ENCODE measurements at regions not wholly inside any gene's neighbourhood (a gene's known extent, or its start where the extent isn't known, plus 50 kb on each side); places are given as distances from the start of the nearest gene placed in this dataset.
A peak's percentile ranks its signal among the peaks of the same experiment; 100 is the strongest.

DNA sequence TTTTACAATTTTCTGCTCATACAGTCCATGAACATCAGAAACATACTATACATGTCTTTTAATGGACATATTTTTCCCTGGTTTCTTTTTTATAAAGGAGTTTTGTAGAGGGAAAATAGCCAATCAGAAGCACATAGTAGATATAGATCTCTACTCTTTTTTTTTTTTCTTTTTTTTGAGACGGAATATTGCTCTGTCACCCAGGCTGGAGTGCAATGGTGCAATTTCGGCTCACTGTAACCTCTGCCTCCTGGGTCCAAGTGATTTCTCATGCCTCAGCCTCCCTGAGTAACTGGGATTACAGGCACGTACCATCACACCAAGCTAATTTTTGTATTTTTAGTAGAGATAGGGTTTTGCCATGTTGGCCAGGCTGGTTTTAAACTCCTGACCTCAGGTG, 83.2 kb upstream of the MGAT5 start:
- Mint-ChIP-seq H3K27ac (peak overlapping the region; percentile 78), H3K36me3 (peaks cover 7% of the 10 kb centered on the region), H3K27me3 (no peaks in the 10 kb centered on the region), H3K9me3 (no peaks in the 10 kb centered on the region), H3K4me1 (peaks cover 60% of the 10 kb centered on the region), H3K4me3 (no peak overlapping the region)
- DNase-seq (ENCODE audit: low spot score in 2 of 2): no peak
- no peak for ATAC-seq (ENCODE audit: low read depth)

GRCh38 chr2:134173338-134174016, 80.4 kb upstream of the MGAT5 start:
- Mint-ChIP-seq H3K4me3 (no peak overlapping the region), H3K27ac (peak overlapping the region; percentile 76), H3K4me1 (peaks cover 66% of the 10 kb centered on the region), H3K36me3 (peaks cover 5% of the 10 kb centered on the region), H3K9me3 (no peaks in the 10 kb centered on the region), H3K27me3 (no peaks in the 10 kb centered on the region)
- ATAC-seq (ENCODE audit: low read depth): no peak
- DNase-seq (ENCODE audit: low spot score in 2 of 2): no peak

- no peaks in the 10 kb centered on the region for H3K9me3 Mint-ChIP-seq
- ATAC-seq (ENCODE audit: low read depth): no peak
- H3K36me3 Mint-ChIP-seq: peaks cover 5% of the 10 kb centered on the region
- H3K27me3 Mint-ChIP-seq: no peaks in the 10 kb centered on the region
- no peak for DNase-seq (ENCODE audit: low spot score in 2 of 2)
- H3K27ac Mint-ChIP-seq: peak overlapping the region; percentile 76
- peaks cover 65% of the 10 kb centered on the region for H3K4me1 Mint-ChIP-seq
- H3K4me3 Mint-ChIP-seq: no peak overlapping the region
These were observed 79.2 kb upstream of the MGAT5 start for GRCh38 chr2:134174711-134175110.

GRCh38 chr2:134175834-134176233, 78.0 kb upstream of the MGAT5 start:
- peak overlapping the region; percentile 82 for H3K27ac Mint-ChIP-seq
- no peaks in the 10 kb centered on the region for H3K27me3 Mint-ChIP-seq
- H3K4me1 Mint-ChIP-seq: peaks cover 63% of the 10 kb centered on the region

GRCh38 chr2:134177351-134177931, 76.4 kb upstream of the MGAT5 start:
- H3K4me3 Mint-ChIP-seq: no peak overlapping the region
- H3K27me3 Mint-ChIP-seq: no peaks in the 10 kb centered on the region
- peaks cover 77% of the 10 kb centered on the region for H3K4me1 Mint-ChIP-seq
- no peak for ATAC-seq (ENCODE audit: low read depth)
- DNase-seq (ENCODE audit: low spot score in 2 of 2): no peak
- peak overlapping the region; percentile 85 for H3K27ac Mint-ChIP-seq
- no peaks in the 10 kb centered on the region for H3K9me3 Mint-ChIP-seq
- peaks cover 3% of the 10 kb centered on the region for H3K36me3 Mint-ChIP-seq

More at GRCh38 chr2:134175834-134176233, 78.0 kb upstream of the MGAT5 start:
- Mint-ChIP-seq H3K9me3 (no peaks in the 10 kb centered on the region), H3K36me3 (peaks cover 3% of the 10 kb centered on the region), H3K4me3 (peak overlapping the region; percentile 2)
- DNase-seq (ENCODE audit: low spot score in 2 of 2): no peak
- no peak for ATAC-seq (ENCODE audit: low read depth)

GRCh38 chr2:134178138-134178877, 75.6 kb upstream of the MGAT5 start:
- Mint-ChIP-seq H3K36me3 (peaks cover 2% of the 10 kb centered on the region), H3K9me3 (no peaks in the 10 kb centered on the region), H3K4me1 (peaks cover 73% of the 10 kb centered on the region), H3K4me3 (no peak overlapping the region), H3K27me3 (no peaks in the 10 kb centered on the region), H3K27ac (peak overlapping the region; percentile 76)
- ATAC-seq (ENCODE audit: low read depth) (peak; percentile 29), DNase-seq (ENCODE audit: low spot score in 2 of 2) (no peak)

- Mint-ChIP-seq H3K9me3 (no peaks in the 10 kb centered on the region), H3K4me1 (peaks cover 70% of the 10 kb centered on the region), H3K27ac (peak overlapping the region; percentile 87), H3K27me3 (no peaks in the 10 kb centered on the region), H3K4me3 (peak overlapping the region; percentile 57), H3K36me3 (peaks cover 11% of the 10 kb centered on the region)
- DNase-seq (ENCODE audit: low spot score in 2 of 2) (peak in 1 of 2 donors; percentile 31), ATAC-seq (ENCODE audit: low read depth) (peak; percentile 87)
These were observed 72.7 kb upstream of the MGAT5 start for GRCh38 chr2:134181219-134181618.

GRCh38 chr2:134183679-134184078, 70.2 kb upstream of the MGAT5 start:
- peaks cover 66% of the 10 kb centered on the region for H3K4me1 Mint-ChIP-seq
- H3K4me3 Mint-ChIP-seq: no peak overlapping the region
- ATAC-seq (ENCODE audit: low read depth): no peak
- DNase-seq (ENCODE audit: low spot score in 2 of 2): no peak
- H3K9me3 Mint-ChIP-seq: no peaks in the 10 kb centered on the region
- H3K27me3 Mint-ChIP-seq: no peaks in the 10 kb centered on the region
- no peak overlapping the region for H3K27ac Mint-ChIP-seq
- peaks cover 17% of the 10 kb centered on the region for H3K36me3 Mint-ChIP-seq

DNA sequence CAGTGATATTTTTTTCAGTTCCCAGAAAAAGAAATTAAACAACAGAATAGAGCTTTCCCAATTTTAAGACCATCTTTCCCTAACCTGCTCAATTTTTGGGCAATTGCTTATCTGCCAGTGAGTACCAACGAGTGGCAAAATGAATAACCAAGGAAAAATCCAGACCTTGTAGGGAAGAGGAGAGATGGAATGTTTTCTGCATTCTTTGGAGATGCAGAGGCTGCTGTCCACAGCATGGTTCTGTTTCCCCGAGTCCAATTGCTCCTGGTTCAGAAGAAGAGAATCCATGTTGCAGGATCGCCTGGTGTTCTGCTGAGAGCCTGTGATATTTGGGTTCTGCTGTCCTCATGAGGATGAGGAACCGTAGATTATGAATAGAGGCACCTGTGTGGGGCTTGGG, 68.2 kb upstream of the MGAT5 start:
- no peaks in the 10 kb centered on the region for H3K27me3 Mint-ChIP-seq
- H3K4me1 Mint-ChIP-seq: peaks cover 63% of the 10 kb centered on the region
- DNase-seq (ENCODE audit: low spot score in 2 of 2) (no peak), ATAC-seq (ENCODE audit: low read depth) (no peak)
- H3K36me3 Mint-ChIP-seq: peaks cover 22% of the 10 kb centered on the region
- H3K4me3 Mint-ChIP-seq: no peak overlapping the region
- H3K9me3 Mint-ChIP-seq: no peaks in the 10 kb centered on the region
- peak overlapping the region; percentile 24 for H3K27ac Mint-ChIP-seq

DNA sequence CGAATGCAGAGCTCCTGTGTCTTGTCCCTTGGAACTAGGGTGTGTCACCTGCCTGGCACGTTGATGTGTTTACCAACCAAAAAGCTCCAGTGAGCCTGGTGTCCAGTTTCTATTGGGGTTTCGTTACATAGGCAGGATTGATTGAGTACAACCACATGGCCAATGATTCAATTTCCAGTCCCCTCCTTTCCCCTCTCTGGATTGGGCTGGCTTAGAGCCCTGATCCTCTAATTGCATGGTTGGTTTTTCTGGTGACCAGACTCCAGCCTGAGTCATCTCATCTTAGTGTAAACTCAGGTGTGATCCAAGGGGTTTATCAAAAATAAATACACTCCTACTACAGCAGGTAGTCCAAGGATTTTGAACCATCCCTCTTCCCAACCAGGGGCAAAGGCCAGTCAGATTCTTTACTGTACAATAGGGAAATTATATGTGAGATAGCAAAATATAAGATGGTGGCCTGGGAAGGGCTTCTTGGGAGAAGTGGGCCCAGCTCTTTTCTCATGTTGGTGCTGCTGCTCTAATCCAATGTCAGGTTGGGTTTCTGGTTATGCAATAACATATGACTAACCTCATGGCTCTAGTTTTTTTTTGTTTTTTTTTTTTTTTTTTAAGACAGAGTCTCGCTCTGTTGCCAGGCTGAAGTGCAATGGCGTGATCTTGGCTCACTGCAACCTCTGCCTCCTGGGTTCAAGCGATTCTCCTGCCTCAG, 64.7 kb upstream of the MGAT5 start:
- ATAC-seq (ENCODE audit: low read depth) (no peak), DNase-seq (ENCODE audit: low spot score in 2 of 2) (no peak)
- Mint-ChIP-seq H3K27me3 (no peaks in the 10 kb centered on the region), H3K4me3 (no peak overlapping the region), H3K36me3 (peaks cover 29% of the 10 kb centered on the region), H3K27ac (peak overlapping the region; percentile 78), H3K9me3 (peaks cover 2% of the 10 kb centered on the region), H3K4me1 (peaks cover 53% of the 10 kb centered on the region)

DNA sequence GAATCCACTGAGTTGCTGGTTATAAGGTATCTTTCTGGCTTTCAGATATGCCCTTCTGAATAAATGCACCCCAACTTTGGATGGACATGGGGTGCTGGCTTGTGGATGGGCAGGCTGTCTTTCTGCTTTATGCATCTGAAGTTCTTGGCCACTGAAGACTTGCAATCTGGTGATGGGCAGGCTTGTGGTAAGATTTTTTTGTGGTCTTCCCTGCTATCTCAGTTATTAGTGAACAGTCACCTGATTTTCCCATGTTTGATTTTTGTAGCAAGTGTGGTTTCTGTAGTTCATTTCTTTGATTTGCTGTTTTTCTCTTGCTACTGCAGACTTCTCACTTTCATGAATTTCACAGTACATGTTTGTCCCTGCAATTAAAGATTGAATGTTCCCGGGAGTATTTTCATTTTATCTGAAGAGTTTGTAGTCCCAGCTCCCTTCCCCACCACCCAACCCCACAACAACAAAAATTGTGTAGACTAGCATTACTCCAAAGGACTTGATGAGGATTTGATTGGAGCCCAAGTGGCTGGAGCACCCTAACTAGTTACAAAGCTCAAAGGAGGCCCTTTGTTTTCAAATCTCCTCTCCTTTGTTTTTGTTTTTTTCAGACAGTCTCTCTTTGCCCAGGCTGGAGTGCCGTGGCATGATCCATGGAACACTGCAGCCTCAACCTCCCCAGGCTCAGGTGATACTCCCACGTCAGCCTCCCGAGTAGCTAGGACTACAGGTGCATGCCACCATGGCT, 63.6 kb upstream of the MGAT5 start:
- DNase-seq (ENCODE audit: low spot score in 2 of 2) (no peak), ATAC-seq (ENCODE audit: low read depth) (no peak)
- H3K27ac Mint-ChIP-seq: peak overlapping the region; percentile 24
- no peaks in the 10 kb centered on the region for H3K27me3 Mint-ChIP-seq
- H3K4me1 Mint-ChIP-seq: peaks cover 49% of the 10 kb centered on the region
- peaks cover 2% of the 10 kb centered on the region for H3K9me3 Mint-ChIP-seq
- peaks cover 26% of the 10 kb centered on the region for H3K36me3 Mint-ChIP-seq
- no peak overlapping the region for H3K4me3 Mint-ChIP-seq

DNA sequence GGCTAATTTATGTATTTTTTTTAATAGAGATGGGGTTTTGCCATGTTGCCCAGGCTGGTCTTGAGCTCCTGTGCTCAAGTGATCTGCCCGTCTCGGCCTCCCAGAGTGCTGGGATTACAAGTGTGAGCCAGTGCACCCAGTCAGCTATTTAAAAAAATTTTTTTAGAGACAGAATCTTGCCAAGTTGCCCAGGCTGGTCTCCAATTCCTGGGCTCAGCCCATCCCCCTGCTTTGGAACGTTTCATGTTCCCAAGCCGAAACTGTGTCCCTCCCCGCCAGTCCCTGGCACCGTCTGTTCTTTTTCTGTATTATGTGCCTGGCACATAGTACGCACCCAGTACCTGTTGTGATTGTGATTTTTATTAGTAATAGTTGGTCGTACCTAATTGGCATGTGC, 63.1 kb upstream of the MGAT5 start:
- DNase-seq (ENCODE audit: low spot score in 2 of 2): no peak
- H3K9me3 Mint-ChIP-seq: peaks cover 2% of the 10 kb centered on the region
- H3K4me1 Mint-ChIP-seq: peaks cover 49% of the 10 kb centered on the region

GRCh38 chr2:134191835-134192234, 62.0 kb upstream of the MGAT5 start:
- Mint-ChIP-seq H3K9me3 (peaks cover 2% of the 10 kb centered on the region), H3K36me3 (peaks cover 16% of the 10 kb centered on the region), H3K27me3 (no peaks in the 10 kb centered on the region), H3K4me1 (peaks cover 40% of the 10 kb centered on the region), H3K4me3 (no peak overlapping the region), H3K27ac (no peak overlapping the region)
- no peak for ATAC-seq (ENCODE audit: low read depth)
- no peak for DNase-seq (ENCODE audit: low spot score in 2 of 2)

More for the DNA sequence above, 63.1 kb upstream of the MGAT5 start:
- no peak for ATAC-seq (ENCODE audit: low read depth)
- Mint-ChIP-seq H3K27ac (no peak overlapping the region), H3K4me3 (no peak overlapping the region), H3K27me3 (no peaks in the 10 kb centered on the region), H3K36me3 (peaks cover 23% of the 10 kb centered on the region)
